ENCODE measurements at regions not wholly inside any gene's neighbourhood (a gene's known extent, or its start where the extent isn't known, plus 50 kb on each side); places are given as distances from the start of the nearest gene placed in this dataset.

- no peaks in the 10 kb centered on the region for H3K4me1 Mint-ChIP-seq (ENCODE audit: low read depth)
- no peaks in the 10 kb centered on the region for H3K36me3 Mint-ChIP-seq (ENCODE audit: low read depth)
Observed at GRCh38 chr2:155839991-155840390, 492.5 kb downstream of the NR4A2 start.

GRCh38 chr2:155839436-155839835 lies 493.1 kb downstream of the NR4A2 start:
- DNase-seq = no peak
- no peaks in the 10 kb centered on the region for H3K36me3 Mint-ChIP-seq (ENCODE audit: low read depth)
- no peak overlapping the region for H3K27ac Mint-ChIP-seq
- H3K4me3 Mint-ChIP-seq = no peak overlapping the region
- H3K27me3 Mint-ChIP-seq = no peaks in the 10 kb centered on the region
- H3K4me1 Mint-ChIP-seq (ENCODE audit: low read depth) = no peaks in the 10 kb centered on the region
- no peaks in the 10 kb centered on the region for H3K9me3 Mint-ChIP-seq

More at GRCh38 chr2:155839991-155840390, 492.5 kb downstream of the NR4A2 start:
- no peak overlapping the region for H3K27ac Mint-ChIP-seq
- no peak overlapping the region for H3K4me3 Mint-ChIP-seq
- no peaks in the 10 kb centered on the region for H3K9me3 Mint-ChIP-seq
- no peak for DNase-seq
- H3K27me3 Mint-ChIP-seq = no peaks in the 10 kb centered on the region

GRCh38 chr2:155836439-155836838 lies 496.1 kb downstream of the NR4A2 start:
- Mint-ChIP-seq H3K36me3 (ENCODE audit: low read depth) (no peaks in the 10 kb centered on the region), H3K4me1 (ENCODE audit: low read depth) (no peaks in the 10 kb centered on the region), H3K4me3 (no peak overlapping the region), H3K27ac (no peak overlapping the region), H3K9me3 (no peaks in the 10 kb centered on the region), H3K27me3 (no peaks in the 10 kb centered on the region)
- no peak for DNase-seq

GRCh38 chr2:155830817-155831579 lies 501.5 kb downstream of the NR4A2 start:
- DNase-seq = no peak
- Mint-ChIP-seq H3K27me3 (no peaks in the 10 kb centered on the region), H3K9me3 (no peaks in the 10 kb centered on the region), H3K27ac (no peak overlapping the region), H3K4me3 (no peak overlapping the region), H3K36me3 (ENCODE audit: low read depth) (no peaks in the 10 kb centered on the region), H3K4me1 (ENCODE audit: low read depth) (no peaks in the 10 kb centered on the region)

- H3K9me3 Mint-ChIP-seq = no peaks in the 10 kb centered on the region
- H3K4me3 Mint-ChIP-seq = no peak overlapping the region
- H3K4me1 Mint-ChIP-seq (ENCODE audit: low read depth) = no peaks in the 10 kb centered on the region
- H3K27me3 Mint-ChIP-seq = no peaks in the 10 kb centered on the region
- H3K36me3 Mint-ChIP-seq (ENCODE audit: low read depth) = no peaks in the 10 kb centered on the region
- DNase-seq = no peak
- H3K27ac Mint-ChIP-seq = no peak overlapping the region
Observed at GRCh38 chr2:155830351-155830750, 502.2 kb downstream of the NR4A2 start.

- H3K27me3 Mint-ChIP-seq = no peaks in the 10 kb centered on the region
- no peaks in the 10 kb centered on the region for H3K36me3 Mint-ChIP-seq (ENCODE audit: low read depth)
- no peak for DNase-seq
- no peak overlapping the region for H3K4me3 Mint-ChIP-seq
- no peak overlapping the region for H3K27ac Mint-ChIP-seq
- no peaks in the 10 kb centered on the region for H3K4me1 Mint-ChIP-seq (ENCODE audit: low read depth)
- H3K9me3 Mint-ChIP-seq = no peaks in the 10 kb centered on the region
Observed at GRCh38 chr2:155825876-155826275, 506.6 kb downstream of the NR4A2 start.

- no peak for DNase-seq
Observed at GRCh38 chr2:155815851-155816250, 516.7 kb downstream of the NR4A2 start.

GRCh38 chr2:155815275-155815674 lies 517.2 kb downstream of the NR4A2 start:
- Mint-ChIP-seq H3K27ac (no peak overlapping the region), H3K4me3 (no peak overlapping the region)

More at GRCh38 chr2:155815851-155816250, 516.7 kb downstream of the NR4A2 start:
- Mint-ChIP-seq H3K9me3 (peaks cover 3% of the 10 kb centered on the region), H3K27ac (no peak overlapping the region), H3K4me3 (no peak overlapping the region), H3K36me3 (ENCODE audit: low read depth) (no peaks in the 10 kb centered on the region), H3K27me3 (no peaks in the 10 kb centered on the region), H3K4me1 (ENCODE audit: low read depth) (no peaks in the 10 kb centered on the region)

GRCh38 chr2:155810411-155810810 lies 522.1 kb downstream of the NR4A2 start:
- H3K4me3 Mint-ChIP-seq = no peak overlapping the region
- H3K27ac Mint-ChIP-seq = no peak overlapping the region
- H3K36me3 Mint-ChIP-seq (ENCODE audit: low read depth) = no peaks in the 10 kb centered on the region
- H3K9me3 Mint-ChIP-seq = no peaks in the 10 kb centered on the region
- H3K4me1 Mint-ChIP-seq (ENCODE audit: low read depth) = no peaks in the 10 kb centered on the region
- no peaks in the 10 kb centered on the region for H3K27me3 Mint-ChIP-seq
- DNase-seq = no peak

More at GRCh38 chr2:155815275-155815674, 517.2 kb downstream of the NR4A2 start:
- Mint-ChIP-seq H3K4me1 (ENCODE audit: low read depth) (no peaks in the 10 kb centered on the region), H3K27me3 (no peaks in the 10 kb centered on the region), H3K9me3 (peaks cover 3% of the 10 kb centered on the region), H3K36me3 (ENCODE audit: low read depth) (no peaks in the 10 kb centered on the region)
- DNase-seq = no peak

- Mint-ChIP-seq H3K27me3 (no peaks in the 10 kb centered on the region), H3K4me1 (ENCODE audit: low read depth) (no peaks in the 10 kb centered on the region), H3K27ac (no peak overlapping the region), H3K9me3 (no peaks in the 10 kb centered on the region), H3K36me3 (ENCODE audit: low read depth) (no peaks in the 10 kb centered on the region), H3K4me3 (no peak overlapping the region)
- DNase-seq = no peak
Observed at GRCh38 chr2:155802888-155803287, 529.6 kb downstream of the NR4A2 start.

- DNase-seq = no peak
- Mint-ChIP-seq H3K36me3 (ENCODE audit: low read depth) (no peaks in the 10 kb centered on the region), H3K27me3 (no peaks in the 10 kb centered on the region), H3K9me3 (peaks cover 13% of the 10 kb centered on the region), H3K4me3 (no peak overlapping the region), H3K4me1 (ENCODE audit: low read depth) (no peaks in the 10 kb centered on the region), H3K27ac (no peak overlapping the region)
Observed at GRCh38 chr2:155792666-155793065, 539.9 kb downstream of the NR4A2 start.

GRCh38 chr2:155770516-155770915 lies 562.0 kb downstream of the NR4A2 start:
- Mint-ChIP-seq H3K4me1 (ENCODE audit: low read depth) (no peaks in the 10 kb centered on the region), H3K27me3 (no peaks in the 10 kb centered on the region), H3K36me3 (ENCODE audit: low read depth) (no peaks in the 10 kb centered on the region), H3K27ac (no peak overlapping the region), H3K4me3 (no peak overlapping the region), H3K9me3 (no peaks in the 10 kb centered on the region)
- DNase-seq = no peak

- no peaks in the 10 kb centered on the region for H3K4me1 Mint-ChIP-seq (ENCODE audit: low read depth)
- H3K36me3 Mint-ChIP-seq (ENCODE audit: low read depth) = no peaks in the 10 kb centered on the region
- DNase-seq = no peak
- H3K27me3 Mint-ChIP-seq = no peaks in the 10 kb centered on the region
- no peak overlapping the region for H3K4me3 Mint-ChIP-seq
- no peak overlapping the region for H3K27ac Mint-ChIP-seq
- peaks cover 3% of the 10 kb centered on the region for H3K9me3 Mint-ChIP-seq
Observed at GRCh38 chr2:155766342-155767115, 566.0 kb downstream of the NR4A2 start.

- H3K4me3 Mint-ChIP-seq = no peak overlapping the region
- DNase-seq = no peak
- peaks cover 5% of the 10 kb centered on the region for H3K9me3 Mint-ChIP-seq
- no peaks in the 10 kb centered on the region for H3K4me1 Mint-ChIP-seq (ENCODE audit: low read depth)
- no peaks in the 10 kb centered on the region for H3K27me3 Mint-ChIP-seq
- no peak overlapping the region for H3K27ac Mint-ChIP-seq
- H3K36me3 Mint-ChIP-seq (ENCODE audit: low read depth) = no peaks in the 10 kb centered on the region
Observed at GRCh38 chr2:155755481-155755880, 577.0 kb downstream of the NR4A2 start.

- no peak overlapping the region for H3K27ac Mint-ChIP-seq
- no peaks in the 10 kb centered on the region for H3K36me3 Mint-ChIP-seq (ENCODE audit: low read depth)
- no peaks in the 10 kb centered on the region for H3K4me1 Mint-ChIP-seq (ENCODE audit: low read depth)
- no peak overlapping the region for H3K4me3 Mint-ChIP-seq
- no peak for DNase-seq
- H3K27me3 Mint-ChIP-seq = no peaks in the 10 kb centered on the region
- H3K9me3 Mint-ChIP-seq = peaks cover 5% of the 10 kb centered on the region
Observed at GRCh38 chr2:155748131-155748530, 584.4 kb downstream of the NR4A2 start.

All from activated T-cell treated with anti-CD3 and anti-CD28 coated beads, Interleukin-2, amount 50 U/mL, for 24 hours (primary cell).